AG09309 (cell line): ENCODE measurements at regions not wholly inside any gene's neighbourhood (a gene's known extent, or its start where the extent isn't known, plus 50 kb on each side); places are given as distances from the start of the nearest gene placed in this dataset.

Source experiments
- DNase-seq: peaks from one replicate; pipeline ENCODE4 v3.0.0-alpha.2; 2010; ENCODE audit warnings: low read depth
- H3K4me3 ChIP-seq: 2 replicates; pipeline ENCODE4 v1.5.1; 2011; ENCODE audit warnings: mild to moderate bottlenecking, low read depth, low read length, moderate library complexity; ENCODE audit not compliant: control insufficient read depth
- CTCF ChIP-seq: IDR thresholded peaks from 2 replicates; pipeline ENCODE4 v1.5.1; 2011; ENCODE audit warnings: mild to moderate bottlenecking, low read depth, low read length, inconsistent platforms; ENCODE audit not compliant: insufficient read depth, control insufficient read depth; ENCODE audit errors: missing control alignments

DNA sequence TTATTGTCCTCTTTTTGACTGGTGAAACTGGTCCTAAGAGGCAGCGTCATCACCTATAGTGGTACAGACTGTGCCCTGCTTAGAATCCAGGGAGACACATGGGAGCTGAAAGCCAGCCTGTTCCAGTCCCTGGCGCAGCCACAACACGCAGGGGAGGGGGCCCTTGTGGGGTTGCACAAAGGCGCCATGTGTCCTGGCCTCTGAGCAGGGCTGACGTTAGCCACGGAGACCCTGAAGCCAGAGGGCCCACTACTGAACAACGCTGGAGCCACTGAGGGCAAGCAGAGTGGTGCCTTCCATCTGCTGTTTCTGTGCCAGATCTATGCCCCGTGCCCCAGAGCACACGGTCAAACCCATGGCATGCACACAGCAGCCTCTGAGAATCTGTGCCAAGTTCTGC lies 147.3 kb downstream of the ACTL7B start:
- TF ChIP-seq CTCF, result no peak
- DNase-seq, result no peak
- H3K4me3 ChIP-seq, result no peak overlapping the region

DNA sequence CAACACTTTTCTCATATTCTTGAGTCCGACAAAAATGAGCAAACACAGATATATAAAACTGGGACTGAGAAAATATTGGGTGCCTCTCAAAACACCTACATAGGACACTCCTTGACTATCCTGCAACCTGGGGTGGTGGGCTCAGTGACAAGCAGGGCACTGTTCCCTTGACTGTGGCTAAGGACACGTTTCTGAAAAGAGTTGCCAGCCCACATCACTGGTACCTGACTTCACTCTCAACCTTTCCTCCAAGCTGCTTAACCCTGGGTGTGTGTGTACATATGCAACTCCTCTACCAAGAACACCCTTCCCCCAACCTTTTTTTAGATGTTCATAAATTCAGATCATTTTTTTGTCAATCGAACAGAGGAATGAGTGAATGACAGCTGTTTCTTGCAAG lies 148.7 kb downstream of the ACTL7B start:
- no peak for DNase-seq
- H3K4me3 ChIP-seq, result no peak overlapping the region
- no peak for TF ChIP-seq CTCF

- no peak for TF ChIP-seq CTCF
- no peak overlapping the region for H3K4me3 ChIP-seq
- DNase-seq, result no peak
These were observed 151.5 kb downstream of the ACTL7B start for GRCh38 chr9:108704156-108704852.

DNA sequence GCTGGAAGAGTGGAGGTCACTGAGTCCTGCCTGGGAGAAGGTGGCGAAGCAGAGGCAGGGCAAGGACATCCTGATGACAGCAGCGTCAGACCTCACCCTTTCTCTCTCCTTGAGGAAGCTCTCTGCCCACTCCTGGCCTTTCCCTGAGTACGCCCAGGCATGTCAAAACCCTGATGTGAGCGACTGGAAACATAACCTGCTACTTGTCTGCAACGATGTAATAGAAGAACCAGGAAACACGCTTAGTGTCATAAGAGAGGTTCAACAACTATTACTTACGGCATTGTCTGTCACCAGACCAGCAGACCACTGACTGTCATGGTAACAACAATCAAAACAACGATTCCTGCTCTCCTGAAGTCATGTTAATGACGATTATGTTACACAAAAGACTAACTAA lies 152.4 kb downstream of the ACTL7B start:
- DNase-seq, result no peak
- H3K4me3 ChIP-seq, result no peak overlapping the region
- TF ChIP-seq CTCF, result no peak

- no peak for TF ChIP-seq CTCF
- DNase-seq, result no peak
- no peak overlapping the region for H3K4me3 ChIP-seq
These were observed 153.1 kb downstream of the ACTL7B start for GRCh38 chr9:108702681-108703080.

DNA sequence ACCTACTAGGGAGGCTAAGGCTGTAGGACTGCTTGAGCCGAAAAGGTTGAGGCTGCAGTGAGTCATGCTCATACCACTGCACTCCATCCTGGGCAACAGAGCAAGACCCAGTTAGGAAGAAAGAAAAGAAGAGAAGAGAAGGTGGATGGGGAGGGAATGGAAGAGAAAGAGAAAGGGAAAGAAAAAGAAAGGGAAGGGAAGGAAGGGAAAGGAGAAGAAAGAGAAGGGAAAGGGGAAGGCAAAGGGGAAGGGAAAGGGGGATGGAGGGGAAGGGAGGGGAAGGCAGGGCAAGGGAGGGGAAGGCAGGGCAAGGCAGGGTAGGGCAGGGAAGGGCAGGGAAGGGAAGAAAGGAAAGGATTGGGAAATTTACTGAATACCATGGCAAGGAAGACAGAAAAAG lies 157.0 kb downstream of the ACTL7B start:
- no peak for TF ChIP-seq CTCF
- no peak for DNase-seq
- no peak overlapping the region for H3K4me3 ChIP-seq
